ENCODE measurements at regions not wholly inside any gene's neighbourhood (a gene's known extent, or its start where the extent isn't known, plus 50 kb on each side); places are given as distances from the start of the nearest gene placed in this dataset.

- H3K4me3 ChIP-seq (ENCODE audit: low read depth, low read length), result no peak overlapping the region
- TF ChIP-seq POLR2A (IDR thresholded peaks at IDR 0.05; ENCODE audit: extremely low read depth, insufficient read length) (no peak), CTCF (IDR thresholded peaks at IDR 0.05; ENCODE audit: low read depth, low read length) (no peak), MAX (IDR thresholded peaks at IDR 0.05; ENCODE audit: low read depth, low read length) (no peak), MYC (IDR thresholded peaks at IDR 0.05; ENCODE audit: low read depth, low read length) (no peak)
- DNase-seq (ENCODE audit: low read depth), result no peak
These were observed 1179.9 kb downstream of the ZPLD1 start for GRCh38 chr3:103614719-103615118.

- TF ChIP-seq CTCF (IDR thresholded peaks at IDR 0.05; ENCODE audit: low read depth, low read length) (no peak), MYC (IDR thresholded peaks at IDR 0.05; ENCODE audit: low read depth, low read length) (no peak), MAX (IDR thresholded peaks at IDR 0.05; ENCODE audit: low read depth, low read length) (no peak), POLR2A (IDR thresholded peaks at IDR 0.05; ENCODE audit: extremely low read depth, insufficient read length) (no peak)
- H3K4me3 ChIP-seq (ENCODE audit: low read depth, low read length), result no peak overlapping the region
- no peak for DNase-seq (ENCODE audit: low read depth)
These were observed 1183.1 kb downstream of the ZPLD1 start for GRCh38 chr3:103617961-103618360.

GRCh38 chr3:103624271-103624670, 1189.5 kb downstream of the ZPLD1 start:
- no peak for TF ChIP-seq MYC (IDR thresholded peaks at IDR 0.05; ENCODE audit: low read depth, low read length)
- TF ChIP-seq POLR2A (IDR thresholded peaks at IDR 0.05; ENCODE audit: extremely low read depth, insufficient read length), result no peak
- no peak for TF ChIP-seq MAX (IDR thresholded peaks at IDR 0.05; ENCODE audit: low read depth, low read length)
- no peak for TF ChIP-seq CTCF (IDR thresholded peaks at IDR 0.05; ENCODE audit: low read depth, low read length)
- H3K4me3 ChIP-seq (ENCODE audit: low read depth, low read length), result no peak overlapping the region
- DNase-seq (ENCODE audit: low read depth), result no peak

- TF ChIP-seq POLR2A (IDR thresholded peaks at IDR 0.05; ENCODE audit: extremely low read depth, insufficient read length), result no peak
- no peak for TF ChIP-seq MYC (IDR thresholded peaks at IDR 0.05; ENCODE audit: low read depth, low read length)
- TF ChIP-seq CTCF (IDR thresholded peaks at IDR 0.05; ENCODE audit: low read depth, low read length), result no peak
- TF ChIP-seq MAX (IDR thresholded peaks at IDR 0.05; ENCODE audit: low read depth, low read length), result no peak
- H3K4me3 ChIP-seq (ENCODE audit: low read depth, low read length), result no peak overlapping the region
- no peak for DNase-seq (ENCODE audit: low read depth)
These were observed 1194.6 kb downstream of the ZPLD1 start for GRCh38 chr3:103629391-103629790.

- no peak for DNase-seq (ENCODE audit: low read depth)
- TF ChIP-seq CTCF (IDR thresholded peaks at IDR 0.05; ENCODE audit: low read depth, low read length) (no peak), MAX (IDR thresholded peaks at IDR 0.05; ENCODE audit: low read depth, low read length) (no peak), MYC (IDR thresholded peaks at IDR 0.05; ENCODE audit: low read depth, low read length) (no peak), POLR2A (IDR thresholded peaks at IDR 0.05; ENCODE audit: extremely low read depth, insufficient read length) (no peak)
- no peak overlapping the region for H3K4me3 ChIP-seq (ENCODE audit: low read depth, low read length)
These were observed 1209.6 kb downstream of the ZPLD1 start for GRCh38 chr3:103644450-103644849.

- DNase-seq (ENCODE audit: low read depth), result no peak
- TF ChIP-seq CTCF (IDR thresholded peaks at IDR 0.05; ENCODE audit: low read depth, low read length) (no peak), MAX (IDR thresholded peaks at IDR 0.05; ENCODE audit: low read depth, low read length) (no peak), POLR2A (IDR thresholded peaks at IDR 0.05; ENCODE audit: extremely low read depth, insufficient read length) (no peak), MYC (IDR thresholded peaks at IDR 0.05; ENCODE audit: low read depth, low read length) (no peak)
- no peak overlapping the region for H3K4me3 ChIP-seq (ENCODE audit: low read depth, low read length)
These were observed 1219.2 kb downstream of the ZPLD1 start for GRCh38 chr3:103653996-103654395.

Data from NB4 (cell line).